K562 (cell line): ENCODE measurements at regions not wholly inside any gene's neighbourhood (a gene's known extent, or its start where the extent isn't known, plus 50 kb on each side); places are given as distances from the start of the nearest gene placed in this dataset.

Source experiments
- KLF1 ChIP-seq: fragments of 450-650 bp; IDR thresholded peaks from 2 replicates; pipeline ENCODE4 v1.6.1; 2016; ENCODE audit warnings: missing genetic modification characterization, missing compliant biosample characterization
- RAD51 ChIP-seq: fragments of 450-650 bp; IDR thresholded peaks from 2 replicates; pipeline ENCODE4 v1.7.1; 2016; ENCODE audit warnings: low read depth, mild to moderate bottlenecking, borderline replicate concordance

DNA sequence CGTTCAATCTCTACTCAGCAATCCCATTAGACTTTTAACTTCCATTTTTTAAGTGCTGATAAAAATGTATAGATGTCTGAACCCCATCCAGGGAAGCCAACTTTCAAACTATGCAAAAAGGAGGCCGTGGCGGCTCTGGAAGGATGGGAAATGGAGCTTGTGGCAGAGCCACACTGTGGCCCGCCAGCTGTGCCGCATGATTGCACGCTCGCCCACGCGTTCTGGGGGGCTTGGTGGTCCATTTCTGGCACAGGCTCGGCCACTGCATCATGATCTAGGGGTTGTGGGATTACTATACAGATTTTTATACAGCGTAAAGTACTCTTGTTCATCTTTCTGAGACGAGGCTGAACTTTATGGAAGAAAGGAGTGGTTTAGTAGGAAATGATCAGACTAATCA is 57.6 kb downstream of the FOXL1 start:
- TF ChIP-seq RAD51 (no peak), KLF1 (tag) (no peak)
